H54 (cell line): ENCODE measurements at regions not wholly inside any gene's neighbourhood (a gene's known extent, or its start where the extent isn't known, plus 50 kb on each side); places are given as distances from the start of the nearest gene placed in this dataset.

Experiments
- DNase-seq: peaks from one replicate; pipeline ENCODE4 v3.0.0; 2011; ENCODE audit warnings: low spot score, mixed read lengths; ENCODE audit not compliant: insufficient read length
- FAIRE-seq: peaks from 3 replicates; lab custom pipeline; 2011; peaks lifted over from hg19 to GRCh38; lab: Jason Lieb, UNC
- POLR2A ChIP-seq: IDR thresholded peaks from 2 replicates; pipeline ENCODE4 v1.6.1; 2011; ENCODE audit warnings: low read depth, mild to moderate bottlenecking, low read length

DNA sequence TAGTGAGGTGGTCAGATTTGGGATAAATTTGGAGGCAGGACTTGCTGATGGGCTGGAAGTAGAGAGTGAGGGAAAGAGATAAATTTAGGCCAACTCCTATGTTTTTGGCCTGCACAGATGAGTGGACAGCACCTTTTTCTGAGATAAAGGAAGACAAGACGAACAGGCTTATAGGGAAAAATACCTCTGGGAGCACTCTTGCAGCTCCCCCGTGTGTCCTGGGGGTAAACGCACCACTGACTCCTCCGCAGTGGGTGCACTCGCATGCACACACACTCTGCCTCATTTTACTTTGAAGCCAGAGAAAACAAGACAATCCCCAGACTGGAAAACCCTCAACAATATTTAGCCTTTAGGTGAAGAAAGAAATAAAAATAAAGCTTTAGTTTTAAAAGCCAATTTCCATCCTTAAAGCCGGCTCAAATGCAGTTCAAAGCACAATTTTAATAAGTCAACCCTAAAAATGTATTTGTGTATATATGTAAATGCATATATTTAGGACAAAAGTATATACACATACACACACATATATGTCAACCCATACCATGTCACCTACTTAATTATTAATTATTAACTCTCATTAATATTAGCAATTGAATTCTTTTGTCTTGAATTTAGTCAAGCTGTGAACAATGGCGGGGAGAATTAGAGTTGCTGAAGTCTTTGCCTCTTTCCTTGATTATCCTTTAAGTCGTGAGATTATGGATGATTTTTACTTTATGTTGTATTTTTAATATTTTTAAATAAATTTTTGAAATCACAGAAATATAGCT lies 341.8 kb downstream of the ZNF326 start:
- TF ChIP-seq POLR2A = no peak
- FAIRE-seq (no peak), DNase-seq (no peak)

DNA sequence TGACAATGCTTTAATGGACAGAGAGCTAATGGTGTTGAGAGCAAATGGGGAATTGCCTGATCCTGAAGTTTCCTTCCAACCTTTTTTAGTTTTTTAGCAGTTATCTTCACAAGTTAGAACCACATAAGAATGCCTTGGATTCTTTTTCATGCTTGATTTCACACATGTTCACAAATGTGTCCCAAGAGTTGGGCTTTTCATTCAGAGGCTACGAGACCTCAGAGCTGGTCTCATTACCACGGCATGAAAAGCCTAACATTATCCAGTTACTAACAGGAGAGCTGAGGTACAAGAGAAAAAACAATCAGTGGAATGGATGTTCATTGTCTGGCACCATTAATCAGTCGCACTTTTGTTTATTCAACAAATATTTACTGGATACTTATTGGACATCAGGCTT lies 340.6 kb downstream of the ZNF326 start:
- TF ChIP-seq POLR2A = no peak
- FAIRE-seq = no peak
- no peak for DNase-seq

DNA sequence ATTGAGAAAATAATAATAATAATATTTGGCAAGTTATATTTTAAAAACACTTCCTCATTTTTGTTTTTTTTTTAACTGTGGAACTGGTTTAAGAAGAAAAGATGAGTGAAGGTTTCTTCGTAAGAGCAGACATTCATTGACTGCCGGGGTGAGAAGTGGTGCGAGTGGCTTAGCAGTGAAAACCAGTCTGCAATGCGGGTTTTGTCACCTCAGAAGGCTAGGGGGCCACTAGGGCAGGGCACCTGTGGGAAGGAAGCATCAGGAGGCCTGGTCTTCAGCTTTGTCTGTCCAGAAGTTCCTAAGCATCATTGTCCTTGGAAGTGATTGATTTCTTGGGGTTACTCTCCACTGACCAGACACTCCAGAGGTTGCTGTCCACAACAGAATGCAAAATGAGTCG lies 339.2 kb downstream of the ZNF326 start:
- no peak for TF ChIP-seq POLR2A
- no peak for FAIRE-seq
- DNase-seq = no peak

DNA sequence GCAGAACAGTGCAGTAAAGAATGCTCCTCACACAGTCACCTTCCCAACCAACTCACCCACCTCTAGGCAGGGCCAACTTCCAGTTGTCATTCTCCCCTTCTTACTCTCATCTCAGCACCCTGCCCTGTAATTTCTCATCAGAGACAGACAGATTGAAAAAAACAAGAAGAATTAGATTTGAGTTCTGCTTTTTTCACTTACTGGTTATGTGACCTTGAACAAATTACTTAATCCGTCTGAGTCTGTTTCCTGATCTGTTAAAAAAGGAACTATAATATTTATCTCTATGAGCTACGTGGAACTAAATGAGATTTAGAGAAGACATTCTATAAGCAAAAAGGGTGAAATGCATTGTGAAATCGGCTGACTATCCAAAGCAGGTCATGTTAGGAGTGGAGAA lies 330.3 kb downstream of the ZNF326 start:
- no peak for DNase-seq
- no peak for TF ChIP-seq POLR2A
- FAIRE-seq = no peak

DNA sequence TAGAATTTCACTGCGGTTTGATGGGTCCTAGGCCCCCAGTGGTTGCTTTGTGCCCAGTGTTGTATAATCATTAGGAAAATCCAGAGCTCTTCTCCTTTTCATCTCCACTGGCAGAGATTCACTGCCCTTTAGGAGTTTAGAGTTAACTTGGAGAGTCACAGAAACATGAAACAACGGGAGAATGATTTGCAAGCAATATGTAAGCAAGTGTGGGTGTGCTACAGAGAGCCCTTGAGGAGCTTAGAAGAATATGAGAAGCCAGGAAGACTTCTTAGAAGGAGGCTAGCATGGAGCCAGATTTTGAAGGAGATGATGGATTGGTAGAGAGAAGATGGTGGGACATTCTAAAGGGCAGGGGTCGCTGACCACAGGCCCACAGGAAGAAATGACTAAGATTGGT lies 327.3 kb downstream of the ZNF326 start:
- no peak for FAIRE-seq
- no peak for TF ChIP-seq POLR2A
- DNase-seq = no peak

DNA sequence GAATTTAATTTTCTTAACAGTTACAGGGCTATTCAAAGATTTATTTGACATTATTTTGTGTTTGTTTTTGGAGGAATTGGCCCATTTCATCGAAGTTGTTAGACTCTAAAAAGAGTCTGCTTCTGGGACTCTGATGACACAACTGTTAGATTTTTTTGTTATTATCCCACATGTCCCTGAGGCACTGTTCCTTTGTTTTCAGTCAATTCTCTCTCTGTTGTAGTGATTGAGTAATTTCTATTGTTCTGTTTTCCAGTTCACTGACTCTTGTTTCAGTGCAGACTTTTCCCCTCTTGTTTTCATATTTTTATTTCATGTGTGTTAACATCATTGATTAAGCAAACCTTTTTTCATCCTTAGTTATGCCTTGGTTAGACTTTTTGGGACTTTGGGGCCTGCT lies 325.0 kb downstream of the ZNF326 start:
- no peak for TF ChIP-seq POLR2A
- DNase-seq = no peak
- no peak for FAIRE-seq

DNA sequence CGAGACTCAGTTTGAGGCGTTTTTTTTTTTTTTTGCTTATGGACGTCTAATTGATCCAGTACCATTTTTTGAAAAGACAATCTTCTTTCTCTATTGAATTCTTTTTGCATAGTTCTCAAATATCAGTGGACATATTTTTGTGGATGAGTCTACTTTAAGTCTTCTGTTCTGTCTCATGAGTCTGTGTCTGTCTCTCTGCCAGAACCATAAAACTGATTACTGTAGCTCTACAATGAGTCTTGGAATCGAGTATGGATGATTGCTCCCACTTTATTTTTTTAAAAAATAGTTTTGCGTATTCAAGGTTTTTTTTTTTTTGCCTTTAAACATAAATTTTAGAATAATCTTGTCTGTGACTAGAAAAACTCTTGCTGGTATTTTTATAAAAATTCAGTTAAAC lies 323.5 kb downstream of the ZNF326 start:
- TF ChIP-seq POLR2A = no peak
- no peak for DNase-seq
- FAIRE-seq = no peak

DNA sequence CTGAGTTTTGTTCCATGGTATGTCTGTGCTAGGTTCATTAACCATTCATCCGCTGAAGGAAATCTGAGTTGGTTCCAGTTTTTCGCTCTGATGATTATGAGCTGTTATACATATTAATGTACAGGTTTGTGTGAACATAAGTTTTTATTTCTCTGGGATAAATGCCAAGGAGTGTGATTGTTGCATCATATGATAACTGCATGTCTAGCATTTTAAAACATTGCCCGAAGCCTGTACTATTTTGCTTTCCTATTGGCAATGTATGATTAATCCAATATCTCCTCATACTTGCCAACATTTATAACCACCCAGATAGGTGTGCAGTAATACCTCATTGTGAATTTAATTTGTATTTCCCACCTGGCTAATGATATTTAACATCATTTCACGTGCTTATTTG lies 322.7 kb downstream of the ZNF326 start:
- no peak for FAIRE-seq
- TF ChIP-seq POLR2A = no peak
- no peak for DNase-seq

DNA sequence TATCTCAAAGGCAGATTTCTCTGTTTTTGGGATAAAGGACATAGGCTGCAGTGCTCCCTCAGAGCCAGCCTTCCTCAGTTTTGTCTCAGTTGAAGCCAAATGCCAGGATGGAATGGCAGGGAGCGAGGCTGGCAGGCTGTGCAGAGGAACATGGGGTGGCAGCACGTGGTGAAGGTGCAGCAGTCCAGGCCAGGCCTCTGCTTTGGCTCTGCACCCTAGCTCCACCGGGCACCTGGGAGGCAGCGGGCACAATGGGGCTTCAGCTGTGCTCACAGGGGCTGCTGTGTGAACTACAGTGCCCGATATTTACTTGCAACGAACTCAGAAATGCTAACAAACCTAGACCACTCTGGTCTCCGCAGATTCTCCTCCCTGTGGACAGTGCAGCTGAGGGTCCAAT lies 319.6 kb downstream of the ZNF326 start:
- no peak for DNase-seq
- no peak for FAIRE-seq
- TF ChIP-seq POLR2A = no peak

DNA sequence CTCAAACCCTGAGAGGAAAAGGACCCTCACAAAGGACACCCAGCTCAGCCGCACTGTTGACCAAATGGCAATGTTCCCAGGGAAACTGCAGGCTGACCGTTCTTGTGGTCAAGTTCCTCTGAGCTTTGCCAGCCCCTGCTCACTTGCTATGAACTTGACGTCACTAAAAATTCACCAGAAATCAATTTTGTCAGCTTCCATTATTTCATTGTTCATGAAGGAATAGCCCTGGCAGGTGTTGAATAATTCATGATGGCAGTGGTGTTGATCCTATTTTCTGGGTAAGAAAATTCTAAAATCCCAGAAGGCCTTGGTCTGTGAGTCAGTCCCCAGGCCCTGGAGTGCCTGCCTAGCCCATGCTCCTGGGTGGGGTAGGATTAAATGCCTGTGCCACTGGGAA lies 318.9 kb downstream of the ZNF326 start:
- FAIRE-seq = no peak
- DNase-seq = no peak
- TF ChIP-seq POLR2A = no peak

DNA sequence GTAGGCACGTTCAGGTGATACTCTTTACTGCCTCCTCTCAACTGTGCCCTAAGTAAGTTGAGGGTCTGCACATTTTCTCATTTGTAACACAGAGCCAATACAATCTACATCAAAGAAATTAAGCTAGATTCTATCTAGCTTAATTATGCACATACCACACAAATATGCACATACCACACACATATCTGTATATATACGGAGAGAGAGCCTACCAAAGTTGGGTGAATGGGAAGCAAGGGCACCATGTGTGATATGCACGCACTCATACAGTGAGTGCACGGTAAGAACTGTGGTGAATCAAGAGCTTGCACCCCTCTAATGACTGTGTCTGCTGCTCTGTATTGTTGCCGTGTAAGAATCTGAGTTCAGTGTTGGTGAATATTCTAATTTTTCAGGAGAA lies 314.9 kb downstream of the ZNF326 start:
- DNase-seq (no peak), FAIRE-seq (no peak)
- TF ChIP-seq POLR2A = no peak

DNA sequence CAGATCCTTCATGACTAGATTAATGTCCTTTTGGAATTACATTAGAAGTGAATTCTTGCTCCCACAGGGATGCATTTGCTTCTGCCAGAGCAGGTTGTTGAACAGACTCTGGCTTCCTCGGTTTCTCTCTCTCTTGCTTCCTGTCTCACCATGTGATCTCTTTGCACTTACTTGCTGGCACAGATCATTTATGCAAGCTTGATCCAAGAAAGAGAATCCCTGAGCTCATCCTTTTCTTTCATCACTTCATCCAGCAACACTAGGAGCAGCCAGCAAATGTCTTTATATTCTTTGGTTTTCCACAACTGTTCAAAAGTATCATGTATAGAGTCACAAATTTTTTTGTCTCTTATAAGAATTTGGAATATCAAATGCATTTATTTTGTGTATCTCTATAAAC lies 313.5 kb downstream of the ZNF326 start:
- no peak for TF ChIP-seq POLR2A
- DNase-seq (no peak), FAIRE-seq (no peak)

DNA sequence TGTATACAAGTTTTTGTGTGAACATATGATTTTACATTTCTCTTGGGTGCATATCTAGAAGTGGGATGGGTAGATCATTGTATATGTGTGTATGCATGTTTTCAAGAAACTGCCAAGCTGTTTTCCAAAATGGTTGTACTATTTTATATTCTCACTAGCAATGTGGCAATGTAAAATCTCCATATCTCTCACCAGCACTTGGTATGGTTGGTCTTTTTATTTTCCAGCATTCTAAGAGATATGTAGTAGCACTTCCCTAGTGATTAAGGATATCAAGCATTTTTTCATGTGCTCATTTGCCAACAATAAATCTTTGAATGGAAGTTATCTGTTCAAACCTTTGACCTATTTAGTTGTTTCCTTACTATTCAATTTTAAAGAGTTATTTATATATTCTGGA lies 310.7 kb downstream of the ZNF326 start:
- FAIRE-seq (no peak), DNase-seq (no peak)
- TF ChIP-seq POLR2A = no peak

DNA sequence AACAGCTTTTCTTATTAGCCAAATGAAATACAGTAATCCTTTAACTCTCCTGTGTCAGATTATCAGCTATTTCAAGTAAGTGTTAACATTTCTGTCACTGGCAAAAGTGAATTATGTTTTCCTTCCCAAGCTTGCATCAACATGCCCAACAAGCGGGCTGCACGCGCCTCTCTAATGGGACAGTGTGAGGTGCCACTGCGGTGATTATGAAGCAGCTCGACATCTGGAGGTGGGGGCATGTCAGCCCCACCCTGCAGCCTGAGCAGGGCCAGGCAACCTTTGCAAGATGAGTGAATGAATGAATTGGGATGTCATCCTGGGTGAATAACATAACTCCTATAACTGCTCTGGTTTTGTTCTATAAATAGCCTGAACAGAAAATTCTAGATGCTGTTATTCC lies 301.4 kb downstream of the ZNF326 start:
- TF ChIP-seq POLR2A = no peak
- no peak for FAIRE-seq
- DNase-seq = no peak

DNA sequence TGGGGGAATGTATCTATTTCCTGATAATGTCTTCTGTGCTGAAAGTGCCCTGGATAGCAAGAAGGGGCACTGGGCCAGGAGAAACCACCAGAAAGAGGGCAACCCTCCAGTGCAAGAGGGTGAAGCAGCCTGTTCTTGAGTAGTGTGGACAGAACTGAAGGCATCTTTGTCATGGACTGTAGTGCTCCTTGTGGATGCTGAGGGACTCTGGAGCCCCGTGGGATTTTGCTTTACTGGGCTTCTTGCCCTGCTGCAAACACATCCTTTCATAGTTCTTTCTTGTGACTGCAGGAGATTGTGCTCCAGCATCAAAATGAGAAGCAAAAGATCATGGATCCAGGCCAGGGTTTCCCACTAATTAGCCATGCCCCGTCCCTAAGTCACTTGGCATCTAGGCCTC lies 300.6 kb downstream of the ZNF326 start:
- no peak for TF ChIP-seq POLR2A
- DNase-seq = no peak
- FAIRE-seq = no peak
